B cell (primary cell): ENCODE measurements at regions not wholly inside any gene's neighbourhood (a gene's known extent, or its start where the extent isn't known, plus 50 kb on each side); places are given as distances from the start of the nearest gene placed in this dataset.

Experiments used
- CTCF ChIP-seq: fragments of 200-600 bp; IDR thresholded peaks from one replicate; pipeline ENCODE4 v1.8.0; 2022; ENCODE audit warnings: antibody characterized with exemption, mild to moderate bottlenecking
- EZH2 ChIP-seq: IDR thresholded peaks from 2 replicates; pipeline ENCODE4 v1.6.1; 2012; ENCODE audit warnings: borderline replicate concordance, low read depth, mild to moderate bottlenecking, moderate library complexity, low read length; ENCODE audit not compliant: insufficient read depth, poor library complexity, severe bottlenecking

DNA sequence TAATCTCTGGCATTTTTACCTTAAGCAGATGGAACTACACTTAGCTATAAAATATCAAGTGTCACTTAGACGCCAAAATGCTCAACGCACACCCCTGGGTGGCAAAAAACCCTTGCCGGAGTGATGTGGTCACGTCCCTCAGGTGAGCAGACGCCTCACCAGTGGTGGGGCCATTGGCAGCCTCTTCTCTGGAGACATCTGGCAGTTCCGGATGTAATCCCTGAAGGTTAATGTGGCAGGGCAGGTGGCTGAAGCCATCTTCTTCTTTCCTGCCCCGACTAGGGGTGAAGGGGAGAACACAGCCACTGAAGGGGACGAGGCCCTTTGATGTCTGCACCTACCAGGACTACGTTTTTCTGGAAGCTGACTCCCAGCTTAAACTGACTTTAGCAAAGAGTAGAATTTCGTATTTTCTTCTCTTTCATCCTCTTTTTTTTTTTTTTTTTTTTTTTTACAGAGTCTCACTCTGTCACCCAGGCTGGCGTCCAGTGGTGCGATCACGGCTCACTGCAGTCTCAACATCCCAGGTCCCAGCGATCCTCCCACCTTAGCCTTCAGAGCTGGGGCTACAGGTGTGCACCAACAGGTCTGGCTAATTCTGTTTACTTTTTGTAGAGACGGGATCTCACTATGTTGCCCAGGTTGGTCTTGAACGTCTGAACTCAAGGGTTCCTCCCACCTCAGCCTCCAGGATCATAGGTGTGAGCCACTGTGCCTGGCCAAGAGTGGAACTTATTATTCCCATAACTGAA lies 152.1 kb downstream of the TTLL2 start:
- TF ChIP-seq EZH2 (no peak), CTCF (no peak)
